Lower leg skin (tissue), 3 donors: ENCODE measurements at regions not wholly inside any gene's neighbourhood (a gene's known extent, or its start where the extent isn't known, plus 50 kb on each side); places are given as distances from the start of the nearest gene placed in this dataset.

Experiments used
- POLR2A ChIP-seq, 2 donors: fragments of 450-650 bp; IDR thresholded peaks; one replicate each; pipeline ENCODE4 v1.6.1; 2016 to 2017; ENCODE audit warnings: antibody characterized with exemption in 2 of 2, mild to moderate bottlenecking in 1 of 2, moderate library complexity in 1 of 2
- TF ChIP-seq, protein P1 (sequence below), 3 donors: fragments of 450-650 bp; IDR thresholded peaks; one replicate each; pipeline ENCODE4 v1.5.1; 2016; ENCODE audit warnings: antibody characterized with exemption in 3 of 3, mild to moderate bottlenecking in 3 of 3, moderate library complexity in 2 of 3

- TF ChIP-seq POLR2A (IDR thresholded peaks at IDR 0.05) = no peak
- TF ChIP-seq, protein P1, sequence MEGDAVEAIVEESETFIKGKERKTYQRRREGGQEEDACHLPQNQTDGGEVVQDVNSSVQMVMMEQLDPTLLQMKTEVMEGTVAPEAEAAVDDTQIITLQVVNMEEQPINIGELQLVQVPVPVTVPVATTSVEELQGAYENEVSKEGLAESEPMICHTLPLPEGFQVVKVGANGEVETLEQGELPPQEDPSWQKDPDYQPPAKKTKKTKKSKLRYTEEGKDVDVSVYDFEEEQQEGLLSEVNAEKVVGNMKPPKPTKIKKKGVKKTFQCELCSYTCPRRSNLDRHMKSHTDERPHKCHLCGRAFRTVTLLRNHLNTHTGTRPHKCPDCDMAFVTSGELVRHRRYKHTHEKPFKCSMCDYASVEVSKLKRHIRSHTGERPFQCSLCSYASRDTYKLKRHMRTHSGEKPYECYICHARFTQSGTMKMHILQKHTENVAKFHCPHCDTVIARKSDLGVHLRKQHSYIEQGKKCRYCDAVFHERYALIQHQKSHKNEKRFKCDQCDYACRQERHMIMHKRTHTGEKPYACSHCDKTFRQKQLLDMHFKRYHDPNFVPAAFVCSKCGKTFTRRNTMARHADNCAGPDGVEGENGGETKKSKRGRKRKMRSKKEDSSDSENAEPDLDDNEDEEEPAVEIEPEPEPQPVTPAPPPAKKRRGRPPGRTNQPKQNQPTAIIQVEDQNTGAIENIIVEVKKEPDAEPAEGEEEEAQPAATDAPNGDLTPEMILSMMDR (IDR thresholded peaks at IDR 0.05) = no peak
These were observed 97.7 kb downstream of the TMEM130 start for GRCh38 chr7:98771941-98772603.
